CD14-positive monocyte (primary cell): ENCODE measurements at regions not wholly inside any gene's neighbourhood (a gene's known extent, or its start where the extent isn't known, plus 50 kb on each side); places are given as distances from the start of the nearest gene placed in this dataset.

Experiments
- DNase-seq, 3 donors: peaks; one replicate each; pipeline ENCODE4 v3.0.0-alpha.2; 2011 to 2022
- H2AFZ ChIP-seq: 2 replicates; pipeline ENCODE4 v1.6.0; 2012; ENCODE audit warnings: mild to moderate bottlenecking, low read depth, low read length, inconsistent platforms; ENCODE audit not compliant: insufficient read depth, poor library complexity, severe bottlenecking
- H3K27ac ChIP-seq, 2 donors: 1 replicate in 1 of 2; 2 replicates in 1 of 2; pipeline ENCODE4 v1.5.1; 2012 to 2013; ENCODE audit warnings: low read length in 2 of 2, control low read depth in 1 of 2, inconsistent platforms in 1 of 2, low read depth in 1 of 2, mild to moderate bottlenecking in 1 of 2
- H3K27me3 ChIP-seq, 2 donors: one replicate each; pipeline versions ENCODE4 v1.6.0 to v1.6.1; 2011 to 2013; ENCODE audit warnings: low read length in 2 of 2; ENCODE audit not compliant: control insufficient read depth in 2 of 2, insufficient read depth in 2 of 2
- H3K36me3 ChIP-seq, 2 donors: replicated peaks in 1 of 2; 1 replicate in 1 of 2; 2 replicates in 1 of 2; pipeline versions ENCODE4 v1.5.1 to v1.6.1; 2012 to 2013; ENCODE audit warnings: low read length in 2 of 2, control low read depth in 1 of 2, inconsistent platforms in 1 of 2, mild to moderate bottlenecking in 1 of 2; ENCODE audit not compliant: insufficient read depth in 2 of 2, control insufficient read depth in 1 of 2
- H3K4me1 ChIP-seq, 2 donors: 1 replicate in 1 of 2; 2 replicates in 1 of 2; pipeline versions ENCODE4 v1.5.1 to v1.6.1; 2012 to 2013; ENCODE audit warnings: low read length in 2 of 2, control low read depth in 1 of 2, inconsistent platforms in 1 of 2, mild to moderate bottlenecking in 1 of 2, moderate library complexity in 1 of 2; ENCODE audit not compliant: insufficient read depth in 2 of 2, control insufficient read depth in 1 of 2
- H3K4me2 ChIP-seq: replicated peaks from 2 replicates; pipeline ENCODE3; 2012; ENCODE audit warnings: low read length, moderate library complexity, mild to moderate bottlenecking; ENCODE audit not compliant: poor library complexity, severe bottlenecking; ENCODE audit errors: extremely low read depth
- H3K4me3 ChIP-seq, 3 experiments: fragments of 200-600 bp in 1 of 3; sonication (generic) in 1 of 3; replicated peaks in 1 of 3; 1 replicate in 2 of 3; 2 replicates in 1 of 3; pipeline ENCODE4 v1.5.1; 2011 to 2013; ENCODE audit warnings: low read length in 3 of 3, mild to moderate bottlenecking in 3 of 3, control low read depth in 2 of 3, low read depth in 2 of 3, inconsistent platforms in 1 of 3, moderate library complexity in 1 of 3
- H3K79me2 ChIP-seq: 2 replicates; pipeline ENCODE4 v1.6.0; 2012; ENCODE audit warnings: mild to moderate bottlenecking, control low read depth, inconsistent platforms, low read length, moderate library complexity; ENCODE audit not compliant: insufficient read depth
- H3K9ac ChIP-seq: 2 replicates; pipeline ENCODE4 v1.6.0; 2017; ENCODE audit warnings: low read length, mild to moderate bottlenecking; ENCODE audit not compliant: insufficient read depth, poor library complexity, severe bottlenecking
- H3K9me3 ChIP-seq, 2 donors: replicated peaks in 1 of 2; 1 replicate in 1 of 2; 2 replicates in 1 of 2; pipeline versions ENCODE4 v1.5.1 to v1.6.1; 2012 to 2013; ENCODE audit warnings: low read length in 2 of 2, control low read depth in 1 of 2; ENCODE audit not compliant: control insufficient read depth in 1 of 2, insufficient read depth in 1 of 2
- H4K20me1 ChIP-seq: 2 replicates; pipeline ENCODE4 v1.6.0; 2012; ENCODE audit warnings: mild to moderate bottlenecking, low read length, control low read depth, moderate library complexity; ENCODE audit not compliant: insufficient read depth
- H3K27ac Mint-ChIP-seq, 7 donors: one replicate each; pipeline ENCODE4 v1.8.0; 2020; ENCODE audit warnings: mild to moderate bottlenecking in 7 of 7, mixed read lengths in 7 of 7, moderate library complexity in 6 of 7, inconsistent platforms in 2 of 7
- H3K27me3 Mint-ChIP-seq, 3 donors: one replicate each; pipeline ENCODE4 v1.8.0; 2021 to 2022; ENCODE audit warnings: low read depth in 3 of 3, mild to moderate bottlenecking in 3 of 3, mixed read lengths in 3 of 3, moderate library complexity in 3 of 3, inconsistent platforms in 1 of 3
- H3K36me3 Mint-ChIP-seq, 2 donors: one replicate each; pipeline ENCODE4 v1.8.0; 2020; ENCODE audit warnings: mixed read lengths in 2 of 2, inconsistent platforms in 1 of 2, mild to moderate bottlenecking in 1 of 2
- H3K4me1 Mint-ChIP-seq: one replicate; pipeline ENCODE4 v1.8.0; 2020; ENCODE audit warnings: mild to moderate bottlenecking, mixed read lengths
- H3K4me3 Mint-ChIP-seq, 2 donors: one replicate each; pipeline ENCODE4 v1.8.0; 2020; ENCODE audit warnings: mild to moderate bottlenecking in 2 of 2, mixed read lengths in 2 of 2, moderate library complexity in 1 of 2
- H3K9me3 Mint-ChIP-seq, 7 donors: one replicate each; pipeline ENCODE4 v1.8.0; 2020 to 2022; ENCODE audit warnings: mixed read lengths in 7 of 7, mild to moderate bottlenecking in 6 of 7, moderate library complexity in 6 of 7, inconsistent platforms in 2 of 7
- WGBS: methylation state at CpG from one replicate; pipeline ENCODE4 v1.1.5; 2013; ENCODE audit warnings: missing lambda C conversion rate; ENCODE audit not compliant: insufficient coverage; 5-methylcytosine and 5-hydroxymethylcytosine counted together
- intact Hi-C, 2 donors: fragments of 100-400 bp; cut with micrococcal nuclease; formaldehyde crosslinking; loops; one replicate each; pipeline versions ENCODE4 v1.15.0 to v1.15.1; 2023
- TF ChIP-seq, protein P1 (sequence below): fragments of 200-600 bp; IDR thresholded peaks from one replicate; pipeline ENCODE4 v1.8.0; 2022; ENCODE audit warnings: antibody characterized with exemption, mild to moderate bottlenecking

DNA sequence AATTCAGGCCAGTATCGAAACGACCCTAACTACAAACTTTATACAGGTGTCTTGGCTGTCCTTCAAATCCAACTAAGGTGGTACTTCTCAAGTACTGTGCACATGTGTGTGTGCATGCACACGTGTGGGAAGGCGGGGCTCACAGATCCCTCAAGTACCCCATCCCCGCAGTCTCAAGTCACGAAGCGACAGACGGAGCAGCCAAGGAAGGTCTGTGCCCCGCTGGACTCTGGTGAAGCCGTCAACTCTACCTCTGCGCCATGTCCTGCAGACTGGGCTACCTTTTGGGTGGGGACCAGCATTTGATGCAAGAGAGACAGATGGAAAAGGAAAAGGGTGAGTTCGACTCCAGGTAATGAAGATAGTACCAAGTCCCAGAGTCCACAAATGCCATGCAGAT, 169.0 kb downstream of the CRYBB2 start:
- Histone ChIP-seq H3K4me1 (peaks cover 32 to 50% of the 10 kb centered on the region in 2 donors), H3K4me2 (peak overlapping the region; percentile 37), H3K9ac (no peak overlapping the region), H2AFZ (no peak overlapping the region), H3K79me2 (peaks cover 82% of the 10 kb centered on the region), H3K27ac (no peak overlapping the region), H3K9me3 (no peaks in the 10 kb centered on the region), H3K36me3 (no peaks in the 10 kb centered on the region), H4K20me1 (peaks cover 100% of the 10 kb centered on the region), H3K4me3 (peak overlapping the region in 1 of 3 experiments; percentile 13), H3K27me3 (peaks cover 0 to 17% of the 10 kb centered on the region in 2 donors)
- Mint-ChIP-seq H3K4me3 (peak overlapping the region in 1 of 2 donors; percentile 76), H3K27me3 (peaks cover 14 to 33% (median 29%) of the 10 kb centered on the region in 3 donors), H3K4me1 (peaks cover 56% of the 10 kb centered on the region), H3K36me3 (peaks cover 13 to 14% of the 10 kb centered on the region in 2 donors), H3K27ac (peak overlapping the region in 1 of 7 donors; percentile 23), H3K9me3 (peaks cover 0 to 2% (median 0%) of the 10 kb centered on the region in 7 donors)
- no peak for DNase-seq
- intact Hi-C loops, result no loop called here
- 86% methylated on average over 12 of the region's 12 CpGs for whole genome bisulfite sequencing
- TF ChIP-seq, protein P1, sequence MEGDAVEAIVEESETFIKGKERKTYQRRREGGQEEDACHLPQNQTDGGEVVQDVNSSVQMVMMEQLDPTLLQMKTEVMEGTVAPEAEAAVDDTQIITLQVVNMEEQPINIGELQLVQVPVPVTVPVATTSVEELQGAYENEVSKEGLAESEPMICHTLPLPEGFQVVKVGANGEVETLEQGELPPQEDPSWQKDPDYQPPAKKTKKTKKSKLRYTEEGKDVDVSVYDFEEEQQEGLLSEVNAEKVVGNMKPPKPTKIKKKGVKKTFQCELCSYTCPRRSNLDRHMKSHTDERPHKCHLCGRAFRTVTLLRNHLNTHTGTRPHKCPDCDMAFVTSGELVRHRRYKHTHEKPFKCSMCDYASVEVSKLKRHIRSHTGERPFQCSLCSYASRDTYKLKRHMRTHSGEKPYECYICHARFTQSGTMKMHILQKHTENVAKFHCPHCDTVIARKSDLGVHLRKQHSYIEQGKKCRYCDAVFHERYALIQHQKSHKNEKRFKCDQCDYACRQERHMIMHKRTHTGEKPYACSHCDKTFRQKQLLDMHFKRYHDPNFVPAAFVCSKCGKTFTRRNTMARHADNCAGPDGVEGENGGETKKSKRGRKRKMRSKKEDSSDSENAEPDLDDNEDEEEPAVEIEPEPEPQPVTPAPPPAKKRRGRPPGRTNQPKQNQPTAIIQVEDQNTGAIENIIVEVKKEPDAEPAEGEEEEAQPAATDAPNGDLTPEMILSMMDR, result no peak

GRCh38 chr22:25388866-25389540, 169.6 kb downstream of the CRYBB2 start:
- Histone ChIP-seq H3K4me1 (peaks cover 32 to 50% of the 10 kb centered on the region in 2 donors), H3K9ac (no peak overlapping the region), H3K4me2 (peak overlapping the region; percentile 37), H3K4me3 (peak overlapping the region in 1 of 3 experiments; percentile 13), H3K79me2 (peaks cover 83% of the 10 kb centered on the region), H4K20me1 (peaks cover 100% of the 10 kb centered on the region), H3K27me3 (peaks cover 0 to 17% of the 10 kb centered on the region in 2 donors), H3K27ac (no peak overlapping the region), H2AFZ (no peak overlapping the region), H3K36me3 (no peaks in the 10 kb centered on the region), H3K9me3 (no peaks in the 10 kb centered on the region)
- WGBS, result 4% methylated on average over 8 of the region's 10 CpGs
- intact Hi-C loops, result no loop called here
- Mint-ChIP-seq H3K4me3 (peak overlapping the region in 1 of 2 donors; percentile 76), H3K9me3 (peaks cover 0 to 2% (median 0%) of the 10 kb centered on the region in 7 donors), H3K27me3 (peaks cover 14 to 33% (median 29%) of the 10 kb centered on the region in 3 donors), H3K4me1 (peaks cover 54% of the 10 kb centered on the region), H3K36me3 (peaks cover 13 to 14% of the 10 kb centered on the region in 2 donors), H3K27ac (peak overlapping the region in 4 of 7 donors; percentile 13 to 28 (median 20))
- TF ChIP-seq, protein P1, result no peak
- peak; percentile 33 to 43 (median 39) for DNase-seq
